ENCODE measurements at regions not wholly inside any gene's neighbourhood (a gene's known extent, or its start where the extent isn't known, plus 50 kb on each side); places are given as distances from the start of the nearest gene placed in this dataset.
A peak's percentile ranks its signal among the peaks of the same experiment; 100 is the strongest.

- intact Hi-C loops (cut with micrococcal nuclease) (no loop called here), dilution Hi-C loops (cut with MboI; ENCODE audit: extremely low pct_ligation_motif_present, low sequenced_read_pairs) (no loop called here)
- H3K36me3 ChIP-seq (ENCODE audit: control insufficient read depth in 2 of 2, extremely low read depth in 1 of 2, insufficient read depth in 2 of 2, low read length in 2 of 2) = no peaks in the 10 kb centered on the region
- TF ChIP-seq CTCF (IDR thresholded peaks at IDR 0.05; ENCODE audit: extremely low read depth in 1 of 2, insufficient read depth in 1 of 2, low read depth in 1 of 2, low read length in 2 of 2) = peak; percentile 41 to 54
- no peak for TF ChIP-seq MAX (IDR thresholded peaks at IDR 0.05; ENCODE audit: insufficient read depth, insufficient read length)
- no peak for TF ChIP-seq MYC (IDR thresholded peaks at IDR 0.05; ENCODE audit: low read depth, low read length)
- TF ChIP-seq JUN (IDR thresholded peaks at IDR 0.05; ENCODE audit: borderline replicate concordance, insufficient read depth, insufficient read length, low read depth) = no peak
- no peak for TF ChIP-seq POLR2AphosphoS5 (IDR thresholded peaks at IDR 0.05; ENCODE audit: insufficient read depth, low read depth, low read length)
- TF ChIP-seq POLR2A (IDR thresholded peaks at IDR 0.05; ENCODE audit: low read depth, low read length) = no peak
- no peak for TF ChIP-seq GATA2 (IDR thresholded peaks at IDR 0.05; ENCODE audit: insufficient read depth, insufficient read length, low read depth, low read length)
- no peak overlapping the region for H3K4me2 ChIP-seq (ENCODE audit: insufficient read depth, low read length)
- BruUV-seq (replicated peaks) = no TSS peak
- ChIA-PET POLR2A (no interaction called here), CTCF (no interaction called here)
- H3K27me3 ChIP-seq (ENCODE audit: control insufficient read depth in 2 of 2, insufficient read depth in 2 of 2, low read length in 2 of 2) = peaks cover 0 to 2% of the 10 kb centered on the region in 2 experiments
- no peak overlapping the region for H2AFZ ChIP-seq (ENCODE audit: low read depth, low read length)
- DNase-seq (ENCODE audit: low read depth, low spot score) (no peak), FAIRE-seq (no peak)
- H3K4me1 ChIP-seq (ENCODE audit: control insufficient read depth, extremely low read depth, insufficient read depth, low read length) = no peaks in the 10 kb centered on the region
- no peak overlapping the region for H3K4me3 ChIP-seq (replicated peaks in 1 of 3; ENCODE audit: insufficient read depth in 1 of 3, low read depth in 1 of 3, low read length in 3 of 3)
- H3K27ac ChIP-seq (ENCODE audit: insufficient read depth, low read depth, low read length) = no peak overlapping the region
- H3K79me2 ChIP-seq (ENCODE audit: control insufficient read depth, insufficient read depth, low read length) = no peaks in the 10 kb centered on the region
- no peak overlapping the region for H3K9ac ChIP-seq (replicated peaks; ENCODE audit: extremely low read depth, insufficient read depth, low read length)
- H3K9me1 ChIP-seq (replicated peaks; ENCODE audit: control insufficient read depth, extremely low read depth, insufficient read depth, low read length) = no peaks in the 10 kb centered on the region
- H3K9me3 ChIP-seq (replicated peaks; ENCODE audit: control insufficient read depth, insufficient read depth, low read length) = no peaks in the 10 kb centered on the region
- H4K20me1 ChIP-seq (replicated peaks; ENCODE audit: control insufficient read depth, extremely low read depth, insufficient read depth, low read length) = no peaks in the 10 kb centered on the region
Measured at GRCh38 chr6:40852779-40853373, 186.1 kb downstream of the UNC5CL start.
